ENCODE measurements at regions not wholly inside any gene's neighbourhood (a gene's known extent, or its start where the extent isn't known, plus 50 kb on each side); places are given as distances from the start of the nearest gene placed in this dataset.

- Histone ChIP-seq H3K36me3 (no peaks in the 10 kb centered on the region), H3K4me1 (no peaks in the 10 kb centered on the region), H3K9me3 (no peaks in the 10 kb centered on the region), H3K27ac (no peak overlapping the region), H3K27me3 (no peaks in the 10 kb centered on the region), H3K4me3 (no peak overlapping the region)
- 55 to 74% methylated on average over 2 to 3 of the region's 3 CpGs for WGBS, 2 donors (ENCODE audit: low coverage in 1 of 2)
- DNase-seq = no peak
- in situ Hi-C loops (cut with MboI; ENCODE audit: low pct_ligation_motif_present in 1 of 4, low pct_unique_long_range_greater_than_20kb in 1 of 4, low sequenced_read_pairs in 3 of 4) (no loop called here), intact Hi-C loops (cut with DNase I; ENCODE audit: low total_unique reads) (no loop called here)
- no peak for TF ChIP-seq CTCF (IDR thresholded peaks at IDR 0.05)
- no peak for TF ChIP-seq POLR2A (IDR thresholded peaks at IDR 0.05)
These were observed 93.8 kb downstream of the C21orf91 start for GRCh38 chr21:17725339-17725738.

GRCh38 chr21:17712887-17713286, 100.2 kb upstream of the BTG3 start:
- Histone ChIP-seq H3K36me3 (no peaks in the 10 kb centered on the region), H3K4me1 (no peaks in the 10 kb centered on the region), H3K27me3 (no peaks in the 10 kb centered on the region), H3K9me3 (peaks cover 0 to 3% of the 10 kb centered on the region in 2 donors), H3K27ac (no peak overlapping the region), H3K4me3 (no peak overlapping the region)
- in situ Hi-C loops (cut with MboI; ENCODE audit: low pct_ligation_motif_present in 1 of 4, low pct_unique_long_range_greater_than_20kb in 1 of 4, low sequenced_read_pairs in 3 of 4) (no loop called here), intact Hi-C loops (cut with DNase I; ENCODE audit: low total_unique reads) (no loop called here)
- WGBS, 2 donors (ENCODE audit: low coverage in 1 of 2) = 91 to 100% methylated on average over 2 of the region's 2 CpGs
- DNase-seq = no peak
- no peak for TF ChIP-seq EP300 (IDR thresholded peaks at IDR 0.05; ENCODE audit: low read depth)
- TF ChIP-seq CTCF (IDR thresholded peaks at IDR 0.05) = no peak
- no peak for TF ChIP-seq POLR2AphosphoS5 (IDR thresholded peaks at IDR 0.05)
- TF ChIP-seq POLR2A (IDR thresholded peaks at IDR 0.05) = no peak

GRCh38 chr21:17711896-17712295, 99.2 kb upstream of the BTG3 start:
- Histone ChIP-seq H3K27me3 (no peaks in the 10 kb centered on the region), H3K4me1 (no peaks in the 10 kb centered on the region), H3K36me3 (no peaks in the 10 kb centered on the region), H3K9me3 (peaks cover 0 to 3% of the 10 kb centered on the region in 2 donors), H3K27ac (no peak overlapping the region), H3K4me3 (no peak overlapping the region)
- TF ChIP-seq POLR2AphosphoS5 (IDR thresholded peaks at IDR 0.05) (no peak), CTCF (IDR thresholded peaks at IDR 0.05) (no peak), POLR2A (IDR thresholded peaks at IDR 0.05) (no peak), EP300 (IDR thresholded peaks at IDR 0.05; ENCODE audit: low read depth) (no peak)
- in situ Hi-C loops (cut with MboI; ENCODE audit: low pct_ligation_motif_present in 1 of 4, low pct_unique_long_range_greater_than_20kb in 1 of 4, low sequenced_read_pairs in 3 of 4) = no loop called here
- intact Hi-C loops (cut with DNase I; ENCODE audit: low total_unique reads) = no loop called here
- no peak for DNase-seq

GRCh38 chr21:17709266-17709611, 96.5 kb upstream of the BTG3 start:
- H3K27ac ChIP-seq = no peak overlapping the region
- TF ChIP-seq EP300 (IDR thresholded peaks at IDR 0.05; ENCODE audit: low read depth) = no peak
- TF ChIP-seq POLR2AphosphoS5 (IDR thresholded peaks at IDR 0.05) = no peak
- no peak for TF ChIP-seq CTCF (IDR thresholded peaks at IDR 0.05)
- no peak for TF ChIP-seq POLR2A (IDR thresholded peaks at IDR 0.05)
- H3K4me1 ChIP-seq = no peaks in the 10 kb centered on the region
- intact Hi-C loops (cut with DNase I; ENCODE audit: low total_unique reads) (no loop called here), in situ Hi-C loops (cut with MboI; ENCODE audit: low pct_ligation_motif_present in 1 of 4, low pct_unique_long_range_greater_than_20kb in 1 of 4, low sequenced_read_pairs in 3 of 4) (no loop called here)
- H3K27me3 ChIP-seq = no peaks in the 10 kb centered on the region
- no peak overlapping the region for H3K4me3 ChIP-seq
- peaks cover 0 to 3% of the 10 kb centered on the region in 2 donors for H3K9me3 ChIP-seq
- DNase-seq = no peak
- H3K36me3 ChIP-seq = no peaks in the 10 kb centered on the region

Measured in transverse colon (tissue), 4 donors.